ENCODE measurements at regions not wholly inside any gene's neighbourhood (a gene's known extent, or its start where the extent isn't known, plus 50 kb on each side); places are given as distances from the start of the nearest gene placed in this dataset.

GRCh38 chr1:104787866-104788510, 1038.3 kb downstream of the AMY1C start:
- no peak for DNase-seq (ENCODE audit: low read depth in 4 of 4, low spot score in 3 of 4)

DNA sequence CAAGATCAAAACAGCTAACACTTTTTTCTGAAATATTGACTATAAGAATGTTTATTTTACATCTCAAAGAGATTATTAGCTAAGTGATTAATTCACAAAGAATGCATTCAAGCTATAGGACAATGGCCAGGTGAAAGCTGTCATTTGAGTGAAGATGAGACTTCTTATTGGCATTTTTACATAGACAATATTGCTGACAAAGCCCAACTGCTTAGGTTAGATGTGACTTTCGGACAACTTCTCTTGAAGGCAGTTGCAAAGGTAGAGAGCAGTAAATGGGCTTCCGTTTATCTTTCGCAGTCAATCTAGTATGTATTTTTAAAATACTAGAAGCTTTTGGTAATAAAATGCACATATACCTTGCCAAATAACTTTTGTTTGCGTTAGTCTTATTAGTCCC, 1041.3 kb downstream of the AMY1C start:
- DNase-seq (ENCODE audit: low read depth in 4 of 4, low spot score in 3 of 4), result no peak

DNA sequence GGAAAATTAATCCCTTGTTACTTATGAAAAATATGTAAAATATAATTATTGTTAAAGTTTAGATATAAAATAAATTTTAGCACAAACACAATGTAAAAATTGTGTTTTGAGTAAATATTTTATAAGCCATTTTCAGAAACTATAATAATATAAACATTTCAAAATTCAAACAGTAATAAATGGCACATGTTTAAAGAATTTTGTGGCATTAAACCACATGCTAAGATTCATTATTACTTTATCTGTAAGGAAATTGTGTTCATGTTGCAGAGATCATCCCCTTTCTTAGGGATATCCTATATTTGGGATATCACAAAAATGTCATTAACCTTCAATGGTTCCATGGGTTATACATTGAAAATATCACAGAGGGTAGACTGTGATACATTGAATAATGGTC, 1044.3 kb downstream of the AMY1C start:
- no peak for DNase-seq (ENCODE audit: low read depth in 4 of 4, low spot score in 3 of 4)

- DNase-seq (ENCODE audit: low read depth in 4 of 4, low spot score in 3 of 4), result no peak
Observed at GRCh38 chr1:104795931-104796330, 1046.2 kb downstream of the AMY1C start.

DNA sequence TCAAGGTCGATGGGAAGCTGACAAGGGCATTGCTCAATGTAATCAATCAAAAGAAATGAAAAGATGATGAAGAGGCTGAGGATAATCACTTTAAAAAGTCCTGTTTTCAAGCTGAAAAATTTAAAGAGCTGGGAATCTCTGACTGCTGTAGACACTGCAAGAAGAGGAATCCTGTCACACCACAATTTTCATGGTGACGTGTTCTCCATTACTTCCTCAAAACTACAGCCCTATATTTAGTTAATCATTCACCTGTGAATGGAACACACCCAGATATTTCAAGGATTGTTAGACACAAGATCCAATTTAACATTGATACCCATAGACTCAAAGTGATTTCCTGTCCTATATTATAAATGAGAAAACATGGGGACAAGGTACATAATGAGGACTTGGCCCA, 1048.3 kb downstream of the AMY1C start:
- no peak for DNase-seq (ENCODE audit: low read depth in 4 of 4, low spot score in 3 of 4)

DNA sequence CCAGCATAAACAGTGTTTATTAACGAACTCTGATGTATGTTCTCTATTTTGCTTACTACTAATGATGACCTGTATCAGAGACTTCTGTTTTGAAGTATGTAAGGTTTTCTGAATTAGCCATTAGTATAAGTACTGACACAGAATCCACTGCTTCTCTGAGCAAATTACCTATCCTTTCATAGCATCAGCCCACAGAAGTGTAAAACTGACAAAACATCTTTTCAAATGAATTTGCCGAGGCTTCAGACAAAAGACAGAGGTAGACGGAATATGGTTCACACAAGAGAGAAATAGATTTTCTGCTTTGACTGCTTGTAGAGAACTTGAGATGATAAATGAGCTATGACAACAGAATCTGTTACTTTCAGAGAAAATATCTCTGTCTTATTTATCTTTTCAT, 1051.6 kb downstream of the AMY1C start:
- no peak for DNase-seq (ENCODE audit: low read depth in 4 of 4, low spot score in 3 of 4)

DNA sequence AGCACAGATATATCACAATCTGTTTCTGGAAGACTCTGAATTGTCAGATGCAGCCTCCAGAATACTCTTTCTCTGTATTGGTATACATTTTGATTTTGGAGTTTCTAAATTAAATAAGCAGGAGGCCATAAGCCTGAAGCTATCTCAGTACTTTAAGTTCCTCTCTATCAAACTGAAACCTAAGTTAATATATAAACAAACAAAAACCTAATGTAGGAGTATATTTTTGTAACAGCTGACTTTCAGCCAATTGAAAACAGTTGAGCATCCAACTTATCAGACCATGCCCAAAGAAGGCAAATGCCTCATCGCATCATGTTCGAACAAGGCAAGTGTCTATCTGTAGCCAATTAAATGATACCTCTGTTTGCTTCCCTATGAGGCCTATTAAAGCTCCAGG, 1054.4 kb downstream of the AMY1C start:
- DNase-seq (ENCODE audit: low read depth in 4 of 4, low spot score in 3 of 4), result no peak

DNA sequence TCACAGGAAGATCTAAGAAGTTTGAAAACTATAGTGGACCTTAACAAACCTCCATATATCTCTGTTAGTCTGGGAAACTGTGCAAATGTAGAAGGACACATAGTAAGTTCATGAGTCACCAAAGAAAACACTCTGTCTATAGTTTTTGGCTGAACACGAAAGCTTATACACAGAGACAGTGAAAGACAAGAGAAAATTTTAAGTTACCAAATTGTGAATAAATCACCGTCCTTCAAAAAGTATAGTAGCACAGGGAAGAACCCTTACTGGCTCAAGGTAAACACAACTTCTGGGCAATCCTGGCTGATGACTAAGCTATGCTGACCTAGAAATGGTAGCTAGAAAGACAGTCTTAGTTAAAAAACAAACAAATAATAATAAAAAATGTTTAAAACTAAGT, 1057.9 kb downstream of the AMY1C start:
- DNase-seq (ENCODE audit: low read depth in 4 of 4, low spot score in 3 of 4), result no peak

GRCh38 chr1:104825401-104825800, 1075.7 kb downstream of the AMY1C start:
- DNase-seq (ENCODE audit: low read depth in 4 of 4, low spot score in 3 of 4), result no peak

- DNase-seq (ENCODE audit: low read depth in 4 of 4, low spot score in 3 of 4), result no peak
Observed at GRCh38 chr1:104830534-104830933, 1080.8 kb downstream of the AMY1C start.

DNA sequence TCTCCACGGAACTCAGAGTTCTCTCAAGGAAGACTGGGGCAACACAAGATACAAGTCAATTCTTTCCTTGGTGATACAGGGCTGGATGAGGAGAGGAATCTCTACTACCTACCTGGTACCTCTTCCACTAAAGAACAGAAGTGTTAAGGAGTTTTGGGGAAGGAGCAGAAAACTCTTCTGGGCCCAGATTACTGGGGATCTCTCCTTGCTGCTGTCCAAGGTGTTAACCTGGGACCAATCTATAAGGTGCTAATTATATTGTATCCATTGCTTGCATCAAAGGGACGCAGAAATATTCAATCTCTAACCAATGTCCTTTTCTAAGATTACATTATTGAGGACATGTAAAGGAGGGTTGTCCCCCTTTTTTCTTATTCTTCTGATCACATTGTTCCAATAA, 1102.5 kb downstream of the AMY1C start:
- DNase-seq (ENCODE audit: low read depth in 4 of 4, low spot score in 3 of 4), result no peak

- DNase-seq (ENCODE audit: low read depth in 4 of 4, low spot score in 3 of 4), result no peak
Observed at GRCh38 chr1:104853276-104853675, 1103.6 kb downstream of the AMY1C start.

DNA sequence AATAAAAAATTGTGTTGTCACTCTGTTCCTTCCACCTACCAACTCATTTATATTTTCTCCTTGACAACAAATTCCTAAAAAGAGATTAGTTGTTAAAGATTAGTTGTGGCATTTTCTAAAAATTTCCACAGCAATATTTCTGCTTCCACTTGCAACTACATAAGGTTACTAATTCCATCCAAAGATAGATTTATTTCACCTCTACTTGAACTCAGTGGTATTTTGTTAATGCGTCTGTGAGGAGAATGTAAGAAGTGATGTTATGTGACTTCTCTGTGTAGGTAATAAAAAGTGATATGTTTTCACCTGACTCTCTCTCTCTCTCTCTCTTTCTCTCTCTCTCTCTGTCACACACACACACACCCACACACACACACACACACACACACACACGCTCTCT, 1104.8 kb downstream of the AMY1C start:
- DNase-seq (ENCODE audit: low read depth in 4 of 4, low spot score in 3 of 4), result no peak

DNA sequence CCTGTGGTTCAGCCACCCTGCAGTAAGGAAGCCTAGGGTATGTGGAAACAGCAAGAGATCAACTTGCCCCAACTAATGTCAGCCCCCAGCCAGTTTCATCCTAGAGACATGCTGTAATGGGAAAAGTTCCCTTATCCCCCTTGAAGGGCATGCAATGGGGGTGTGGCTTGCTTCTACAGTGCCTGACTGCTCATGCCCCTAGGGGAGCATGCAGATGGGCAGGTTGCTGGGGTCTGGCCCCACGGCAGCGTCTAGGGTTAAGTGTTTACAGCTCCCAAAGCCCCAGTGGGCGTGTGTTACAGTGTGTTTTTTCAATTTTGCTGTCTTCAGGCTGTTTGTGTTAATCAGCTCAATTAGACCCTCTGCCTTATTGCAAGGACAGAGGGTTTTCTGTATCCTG, 1105.9 kb downstream of the AMY1C start:
- no peak for DNase-seq (ENCODE audit: low read depth in 4 of 4, low spot score in 3 of 4)

DNA sequence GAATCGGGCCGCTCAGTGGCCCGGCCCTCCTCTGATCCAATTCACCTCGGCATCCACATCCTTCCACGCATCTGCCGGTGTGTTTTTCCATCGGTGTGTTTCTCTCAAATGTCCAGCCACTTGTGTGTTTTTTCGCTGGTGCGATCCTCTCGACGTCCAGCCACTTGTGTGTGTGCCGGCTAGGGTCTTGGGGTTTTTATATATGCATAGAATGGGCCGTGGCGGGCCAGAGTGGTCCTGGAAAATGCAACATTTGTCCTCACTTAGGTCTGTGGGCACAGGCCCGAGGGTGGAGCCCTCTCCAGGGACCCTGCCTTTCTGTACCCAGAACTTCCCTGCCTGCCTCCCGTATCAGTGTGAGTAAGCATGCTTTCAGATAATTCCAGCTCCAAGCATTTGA, 1106.4 kb downstream of the AMY1C start:
- DNase-seq (ENCODE audit: low read depth in 4 of 4, low spot score in 3 of 4), result no peak

DNA sequence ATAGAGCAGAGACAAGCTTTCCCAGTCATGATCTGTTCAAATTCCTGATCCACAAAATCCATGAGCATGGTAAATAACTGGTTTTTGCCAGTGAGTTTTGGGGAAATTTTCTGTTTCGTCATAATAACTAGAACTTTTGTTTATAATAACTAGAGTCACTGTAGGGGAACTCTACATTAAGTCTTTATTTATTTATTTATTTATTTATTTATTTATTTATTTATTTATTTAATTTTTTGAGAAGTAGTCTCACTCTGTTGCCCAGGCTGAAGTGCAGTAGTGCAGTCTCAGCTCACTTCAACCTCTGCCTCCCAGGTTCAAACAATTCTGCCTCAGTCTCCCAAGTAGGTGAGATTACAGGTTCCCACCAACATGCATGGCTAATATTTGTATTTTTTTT, 1106.8 kb downstream of the AMY1C start:
- no peak for DNase-seq (ENCODE audit: low read depth in 4 of 4, low spot score in 3 of 4)

- DNase-seq (ENCODE audit: low read depth in 4 of 4, low spot score in 3 of 4), result no peak
Observed at GRCh38 chr1:104868794-104869193, 1119.1 kb downstream of the AMY1C start.

DNA sequence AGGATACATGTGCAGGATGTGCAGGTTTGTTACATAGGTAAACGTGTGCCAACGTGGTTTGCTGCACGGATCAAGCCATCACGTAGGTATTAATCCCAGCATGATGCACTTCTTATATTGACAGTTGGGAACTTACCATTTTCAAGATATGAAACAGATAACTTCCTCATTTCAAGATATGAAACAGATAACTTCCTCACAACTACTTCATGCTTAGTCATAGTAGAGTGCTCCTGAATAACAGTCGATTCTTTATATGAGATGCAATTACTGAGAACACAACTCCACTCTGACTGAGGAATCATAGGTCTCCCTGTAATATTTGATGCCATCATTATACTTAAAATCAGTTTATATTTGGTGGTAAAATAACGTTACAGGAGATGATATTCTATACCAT, 1124.3 kb downstream of the AMY1C start:
- no peak for DNase-seq (ENCODE audit: low read depth in 4 of 4, low spot score in 3 of 4)

- DNase-seq (ENCODE audit: low read depth in 4 of 4, low spot score in 3 of 4), result no peak
Observed at GRCh38 chr1:104878203-104878909, 1128.7 kb downstream of the AMY1C start.

DNA sequence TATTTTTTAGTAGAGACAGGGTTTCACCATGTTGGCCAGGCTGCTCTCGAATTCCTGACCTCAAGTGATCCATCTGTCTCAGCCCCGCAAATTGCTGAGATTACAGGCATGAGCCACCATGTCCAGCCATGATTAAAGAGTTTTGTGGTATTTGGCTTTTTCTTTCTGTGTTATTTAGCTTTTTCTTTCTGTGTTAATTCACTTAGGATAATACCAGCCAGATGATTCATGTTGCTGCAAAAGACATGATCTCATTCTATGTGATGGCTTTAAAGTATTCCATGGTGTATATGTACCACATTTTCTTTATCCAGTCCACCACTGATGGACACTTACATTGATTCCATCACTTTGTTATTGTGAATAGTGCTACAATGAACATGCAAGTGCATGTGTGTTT, 1135.2 kb downstream of the AMY1C start:
- no peak for DNase-seq (ENCODE audit: low read depth in 4 of 4, low spot score in 3 of 4)

DNA sequence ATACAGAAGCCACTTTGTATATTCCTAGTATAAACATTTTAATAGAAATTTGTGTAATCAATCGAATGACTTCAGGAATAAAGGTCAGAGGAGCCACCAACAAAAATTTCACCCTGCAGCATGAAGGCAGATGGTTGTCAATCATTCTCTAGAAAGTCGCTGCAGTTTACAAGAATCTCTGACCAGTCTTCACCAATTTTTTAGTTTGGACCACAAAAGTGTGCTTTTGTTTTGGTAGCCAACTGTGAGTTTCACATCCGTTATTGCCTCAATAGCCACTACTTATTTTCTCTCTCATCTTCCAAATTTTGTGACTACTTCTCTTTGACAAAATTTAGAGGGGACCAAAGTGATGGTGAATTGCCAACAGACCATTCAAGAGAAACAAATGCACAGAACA, 1155.6 kb downstream of the AMY1C start:
- DNase-seq (ENCODE audit: low read depth in 4 of 4, low spot score in 3 of 4), result no peak

DNA sequence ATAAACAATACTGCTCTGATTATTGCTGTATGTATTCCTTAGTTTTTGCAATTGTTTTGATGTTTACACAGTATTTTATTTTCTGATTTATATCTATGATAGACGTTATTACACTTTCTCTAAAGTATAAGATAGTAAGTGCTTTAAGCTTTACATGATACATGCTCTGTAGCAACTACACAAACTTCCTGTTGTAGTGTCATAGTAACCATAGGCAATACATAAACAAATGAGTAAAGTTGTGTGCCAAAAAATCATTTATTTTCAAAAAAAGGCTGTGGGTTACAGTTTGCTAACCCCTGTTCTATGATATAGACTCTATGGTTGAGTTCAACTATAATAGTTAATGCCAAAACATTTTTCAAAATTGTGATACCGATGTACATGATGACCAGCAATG, 1156.4 kb downstream of the AMY1C start:
- no peak for DNase-seq (ENCODE audit: low read depth in 4 of 4, low spot score in 3 of 4)

- DNase-seq (ENCODE audit: low read depth in 4 of 4, low spot score in 3 of 4), result no peak
Observed at GRCh38 chr1:104919188-104919587, 1169.5 kb downstream of the AMY1C start.

Data from left renal pelvis (tissue), 4 donors.